H1 (cell line): ENCODE measurements at regions not wholly inside any gene's neighbourhood (a gene's known extent, or its start where the extent isn't known, plus 50 kb on each side); places are given as distances from the start of the nearest gene placed in this dataset.

ENCODE experiments used
- CHD7 ChIP-seq: fragments of 300-600 bp; sonication (generic); IDR thresholded peaks from 2 replicates; pipeline ENCODE4 v1.7.1; 2012; ENCODE audit warnings: low read length, moderate library complexity, mild to moderate bottlenecking, inconsistent platforms; ENCODE audit not compliant: insufficient replicate concordance
- CREB1 ChIP-seq: IDR thresholded peaks from 2 replicates; pipeline ENCODE4 v1.6.1; 2012; ENCODE audit warnings: inconsistent platforms
- CTBP2 ChIP-seq: IDR thresholded peaks from 2 replicates; pipeline ENCODE4 v1.7.0; 2011; ENCODE audit warnings: borderline replicate concordance, mild to moderate bottlenecking, moderate library complexity, mixed read lengths, low read length; ENCODE audit not compliant: insufficient read depth, insufficient read length
- GTF2F1 ChIP-seq: IDR thresholded peaks from 2 replicates; pipeline ENCODE4 v1.6.1; 2012; ENCODE audit warnings: low read depth, low read length, improper control_type of control experiment, borderline replicate concordance
- RXRA ChIP-seq: IDR thresholded peaks from 2 replicates; pipeline ENCODE4 v1.6.1; 2011; ENCODE audit warnings: low read depth, mild to moderate bottlenecking, low read length, moderate library complexity; ENCODE audit not compliant: insufficient read depth
- SIN3A ChIP-seq, 2 experiments: IDR thresholded peaks in 1 of 2; conservative IDR thresholded peaks in 1 of 2; 2 replicates each; pipeline ENCODE4 v1.6.1; 2011 to 2012; ENCODE audit warnings: low read length in 2 of 2, improper control_type of control experiment in 1 of 2, low read depth in 1 of 2, mild to moderate bottlenecking in 1 of 2
- SP2 ChIP-seq: IDR thresholded peaks from 2 replicates; pipeline ENCODE4 v1.6.1; 2012; ENCODE audit warnings: mild to moderate bottlenecking, low read length, inconsistent platforms
- TAF1 ChIP-seq: IDR thresholded peaks from 2 replicates; pipeline ENCODE4 v1.6.1; 2011; ENCODE audit warnings: mild to moderate bottlenecking, low read depth, low read length
- TCF12 ChIP-seq: IDR thresholded peaks from 2 replicates; pipeline ENCODE4 v1.6.1; 2011; ENCODE audit warnings: low read depth, mild to moderate bottlenecking, low read length

- TF ChIP-seq CHD7: no peak
- TF ChIP-seq TCF12: no peak
- TF ChIP-seq RXRA: no peak
- no peak for TF ChIP-seq CTBP2
- no peak for TF ChIP-seq GTF2F1
- TF ChIP-seq SP2: no peak
- no peak for TF ChIP-seq TAF1
- TF ChIP-seq SIN3A (conservative IDR thresholded peaks at IDR 0.05 in 1 of 2, IDR thresholded peaks at IDR 0.05 in 1 of 2; ENCODE audit: low read depth in 1 of 2, low read length in 2 of 2): no peak
- no peak for TF ChIP-seq CREB1
Measured at GRCh38 chr6:50110587-50110986, 60.9 kb upstream of the DEFB112 start (continued).
